ENCODE measurements at regions not wholly inside any gene's neighbourhood (a gene's known extent, or its start where the extent isn't known, plus 50 kb on each side); places are given as distances from the start of the nearest gene placed in this dataset.

- TF ChIP-seq POLR2AphosphoS5 (IDR thresholded peaks at IDR 0.05) (no peak), CTCF (IDR thresholded peaks at IDR 0.05) (no peak), POLR2A (IDR thresholded peaks at IDR 0.05) (no peak), EP300 (IDR thresholded peaks at IDR 0.05) (no peak)
Measured at GRCh38 chr18:2143636-2144035, 427.7 kb downstream of the METTL4 start.

Data from stomach (tissue), 4 donors.